NCI-H2227 treated with DMSO at 0.1 percent for 48 hours (cell line): ENCODE measurements at regions not wholly inside any gene's neighbourhood (a gene's known extent, or its start where the extent isn't known, plus 50 kb on each side); places are given as distances from the start of the nearest gene placed in this dataset.

Source experiments
- DNase-seq: peaks from one replicate; lab custom pipeline; 2025; lab: John Stamatoyannopoulos, UW

DNA sequence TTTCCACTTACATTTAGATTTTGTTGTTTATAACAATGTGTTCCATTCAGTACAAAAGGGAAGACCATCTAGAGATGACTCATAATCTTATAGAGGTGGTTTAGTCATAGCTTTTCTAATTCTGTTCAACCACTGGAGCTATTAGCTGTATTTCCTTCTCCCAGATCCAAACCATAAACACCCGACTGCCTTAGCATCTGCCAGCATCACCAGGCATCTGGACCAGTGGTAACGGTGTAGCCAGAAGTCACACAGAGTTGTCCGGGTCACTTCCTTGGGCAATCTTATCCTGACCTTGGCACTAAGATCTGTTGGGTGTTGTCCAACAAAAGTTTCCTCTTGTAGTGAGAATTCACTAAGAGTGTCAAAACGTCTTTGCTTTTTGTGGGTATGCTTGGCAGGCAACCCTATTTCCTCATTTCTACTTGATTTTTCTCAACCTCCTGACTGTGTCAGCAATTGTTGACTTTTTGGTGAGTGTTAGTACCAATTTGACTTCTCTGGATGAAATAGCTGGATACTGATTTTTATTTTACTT is 372.1 kb upstream of the B3GALT2 start:
- DNase-seq: no peak

DNA sequence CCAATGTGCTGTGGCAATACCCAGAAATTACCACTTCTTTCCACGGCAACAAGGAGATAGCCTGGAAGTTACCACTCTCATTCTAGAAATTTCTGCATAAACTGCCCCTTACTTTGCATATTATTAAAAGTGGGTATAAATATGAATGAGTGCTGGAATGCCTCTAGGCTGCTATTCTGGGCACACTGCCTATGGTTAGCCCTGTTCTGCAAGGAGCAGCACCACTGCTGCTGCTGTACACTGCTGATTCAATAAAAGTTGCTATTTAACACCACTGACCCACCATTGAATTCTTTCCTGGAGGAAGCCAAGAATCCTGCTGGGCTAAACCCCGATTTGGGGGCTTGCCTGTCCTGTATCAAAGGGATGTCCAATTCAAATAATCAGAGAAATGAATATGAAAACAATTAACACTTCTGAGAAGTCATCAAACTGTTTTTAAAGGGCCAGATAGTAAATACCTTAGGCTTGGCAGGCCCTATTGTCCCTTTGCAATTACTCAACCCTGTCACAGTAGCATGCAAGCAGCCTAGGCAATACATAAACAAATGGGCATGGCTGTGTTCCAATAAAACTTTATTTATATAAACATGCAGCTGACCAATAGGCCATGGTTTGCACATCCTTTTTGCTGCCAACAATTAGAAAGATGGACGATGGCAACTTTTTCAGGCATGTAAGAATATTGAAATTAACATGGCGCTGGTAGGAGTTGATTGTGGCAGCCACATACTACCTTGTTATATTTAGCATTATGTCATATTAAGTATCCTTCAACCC is 369.4 kb upstream of the B3GALT2 start:
- no peak for DNase-seq

GRCh38 chr1:193553564-193553963 is 367.2 kb upstream of the B3GALT2 start:
- no peak for DNase-seq

- DNase-seq: no peak
These were observed 365.9 kb upstream of the B3GALT2 start for GRCh38 chr1:193552274-193552673.

- no peak for DNase-seq
These were observed 362.7 kb upstream of the B3GALT2 start for GRCh38 chr1:193549081-193549480.

- DNase-seq: no peak
These were observed 358.8 kb upstream of the B3GALT2 start for GRCh38 chr1:193545171-193545570.

- DNase-seq: no peak
These were observed 356.8 kb upstream of the B3GALT2 start for GRCh38 chr1:193543259-193543658.

- no peak for DNase-seq
These were observed 356.3 kb upstream of the B3GALT2 start for GRCh38 chr1:193542690-193543089.

- DNase-seq: no peak
These were observed 354.1 kb upstream of the B3GALT2 start for GRCh38 chr1:193540511-193540910.

DNA sequence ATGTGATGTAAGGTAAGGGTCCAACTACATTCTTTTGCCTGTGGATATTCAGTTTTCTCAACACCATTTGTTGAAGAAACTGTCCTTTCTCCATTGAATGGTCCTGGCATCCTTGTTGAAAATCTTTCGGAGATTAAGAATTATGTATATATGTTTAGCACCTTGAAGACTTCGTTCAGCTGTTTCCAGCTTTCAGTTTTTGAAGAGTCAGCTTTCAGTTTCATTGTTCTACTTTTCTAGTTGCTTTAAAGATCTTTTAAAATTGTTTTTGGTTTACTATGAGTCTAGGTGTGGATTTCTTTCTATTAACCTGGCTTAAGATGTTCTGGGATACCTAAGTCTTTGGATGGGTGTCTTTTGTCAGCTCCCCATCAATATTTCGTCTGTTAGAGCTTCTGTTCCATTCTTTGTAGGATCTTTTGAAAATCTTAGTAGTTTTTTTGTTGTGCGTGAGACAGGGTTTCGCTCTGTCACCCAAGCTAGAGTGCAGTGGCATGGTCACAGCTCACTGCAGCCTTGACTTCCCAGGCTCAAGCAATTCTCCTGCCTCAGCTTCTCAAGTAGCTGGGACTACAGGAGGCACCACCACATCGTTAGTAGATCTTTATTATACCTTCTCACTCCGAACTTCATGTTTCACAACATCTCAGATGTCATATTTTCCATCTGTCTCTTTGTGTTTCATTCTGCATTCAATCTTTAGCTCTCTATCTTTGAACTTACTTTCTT is 353.5 kb upstream of the B3GALT2 start:
- DNase-seq: no peak

- no peak for DNase-seq
These were observed 352.3 kb upstream of the B3GALT2 start for GRCh38 chr1:193538680-193539079.

DNA sequence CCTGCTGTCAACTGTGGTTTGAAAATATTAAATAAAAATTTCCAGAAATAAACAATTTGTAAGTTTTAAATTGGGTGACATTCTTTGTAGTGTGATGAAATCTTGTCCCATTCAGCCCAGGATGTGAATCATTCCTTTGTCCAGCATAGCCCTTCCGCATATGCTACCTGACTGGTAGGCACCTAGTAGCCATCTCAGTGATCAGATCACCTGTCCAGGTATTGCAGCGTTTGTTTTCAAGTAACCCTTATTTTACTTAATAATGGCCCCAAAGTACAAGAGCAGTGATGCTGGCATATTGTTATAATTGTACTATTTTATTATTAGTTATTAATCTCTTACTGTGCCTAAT is 351.6 kb upstream of the B3GALT2 start:
- DNase-seq: no peak

DNA sequence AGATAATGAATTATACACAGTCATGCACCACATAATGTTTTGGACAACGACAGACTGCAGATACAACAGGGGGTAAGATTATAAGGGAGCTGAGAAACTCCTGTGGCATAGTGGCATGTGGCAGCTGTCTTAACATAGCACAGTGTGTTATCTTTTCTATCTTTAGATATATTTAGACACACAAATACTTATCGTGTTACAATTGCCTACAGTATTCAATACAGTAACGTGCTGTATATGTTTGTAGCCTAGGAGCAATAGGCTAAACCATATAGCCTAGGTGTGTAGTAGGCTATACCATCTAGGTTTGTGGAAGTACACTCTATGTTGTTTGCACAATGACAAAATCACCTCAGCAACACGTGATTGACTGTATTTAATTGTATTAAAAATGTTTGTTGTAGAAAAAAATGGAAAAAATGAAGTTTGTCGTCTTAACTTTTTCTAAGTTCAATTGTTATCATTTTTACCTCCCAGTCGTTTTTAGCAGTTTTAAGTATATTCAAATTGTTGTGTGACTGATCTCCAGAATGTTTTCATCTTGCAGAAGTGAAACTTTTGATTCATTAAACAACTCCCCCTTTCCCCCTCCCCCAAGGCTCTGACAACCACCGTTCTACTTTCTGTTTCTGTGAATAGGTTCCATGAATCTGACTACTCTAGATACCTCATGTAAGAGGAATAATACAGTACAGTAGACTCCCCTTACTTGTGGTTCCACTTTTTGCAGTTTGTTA is 351.0 kb upstream of the B3GALT2 start:
- DNase-seq: no peak

DNA sequence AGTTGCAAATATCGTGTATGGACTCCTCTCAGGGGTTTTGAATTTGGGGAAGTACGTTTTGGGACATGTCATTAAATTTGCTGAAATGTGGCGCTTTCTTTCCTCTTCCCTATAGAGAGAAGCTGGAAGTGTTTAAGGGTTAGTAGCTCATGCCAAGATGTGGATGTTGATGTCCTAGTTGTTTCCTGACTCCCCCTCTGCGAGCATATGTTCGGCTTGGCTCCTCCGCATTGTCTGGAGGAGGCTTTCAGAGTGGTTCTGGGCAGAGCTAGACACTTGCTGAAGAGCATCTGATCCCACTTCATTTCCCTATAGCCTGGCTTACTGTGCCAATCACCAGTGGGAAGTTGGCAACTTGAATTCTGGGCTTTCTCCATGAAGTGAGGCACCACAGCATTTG is 347.4 kb upstream of the B3GALT2 start:
- DNase-seq: no peak

GRCh38 chr1:193525917-193526710 is 339.7 kb upstream of the B3GALT2 start:
- DNase-seq: no peak

- DNase-seq: no peak
These were observed 339.0 kb upstream of the B3GALT2 start for GRCh38 chr1:193525411-193525810.

GRCh38 chr1:193524616-193525015 is 338.2 kb upstream of the B3GALT2 start:
- no peak for DNase-seq

DNA sequence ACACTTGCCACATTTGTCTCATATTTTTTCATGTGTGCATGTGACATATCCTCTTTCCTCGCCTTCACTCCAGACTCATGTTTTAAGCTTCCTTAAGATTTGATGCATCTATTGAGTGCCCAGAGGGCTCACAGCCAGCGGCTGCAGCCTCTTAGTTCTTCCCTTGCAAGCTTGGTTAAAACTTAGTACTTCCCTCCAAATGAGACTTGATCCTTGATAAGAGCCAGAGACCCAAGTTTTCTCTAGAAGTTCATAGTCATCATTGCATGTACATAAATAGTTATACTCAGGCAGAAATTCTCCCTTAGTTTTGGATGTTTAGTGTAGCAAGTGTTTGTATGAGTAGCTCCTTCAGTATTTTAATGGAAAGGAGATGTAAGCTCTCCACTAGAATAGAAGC is 337.6 kb upstream of the B3GALT2 start:
- DNase-seq: no peak

GRCh38 chr1:193520472-193520871 is 334.1 kb upstream of the B3GALT2 start:
- DNase-seq: no peak

GRCh38 chr1:193519922-193520321 is 333.5 kb upstream of the B3GALT2 start:
- no peak for DNase-seq

DNA sequence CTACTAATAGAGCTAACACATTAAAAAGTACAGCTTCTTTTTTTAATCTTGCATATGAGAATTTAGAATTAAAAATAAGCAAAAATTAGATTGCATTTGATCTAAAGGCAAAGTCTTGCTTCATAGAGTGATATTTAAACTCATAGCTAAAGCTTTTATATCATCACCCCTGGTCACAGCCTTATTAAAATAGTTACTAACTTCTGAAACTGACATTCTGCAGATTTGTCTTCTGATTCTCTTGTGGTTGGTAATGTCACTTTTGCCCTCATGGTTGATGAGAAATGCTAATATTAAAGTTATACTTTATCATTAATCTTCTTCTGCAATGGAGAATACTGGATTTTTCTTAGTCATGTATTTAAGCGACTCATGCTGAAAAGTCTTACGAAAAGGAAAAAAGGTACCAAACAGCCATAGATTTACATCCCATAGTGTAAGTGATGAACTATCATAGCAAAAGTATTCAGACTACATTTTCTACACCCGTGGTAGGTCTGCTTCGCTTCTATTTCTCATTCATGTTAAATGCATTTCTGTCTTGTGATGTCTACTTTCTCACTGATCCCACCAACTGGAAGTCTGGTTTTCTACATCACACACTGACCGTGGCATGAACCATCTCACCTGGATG is 330.5 kb upstream of the B3GALT2 start:
- no peak for DNase-seq
